Tibial nerve (tissue), 4 donors: ENCODE measurements at regions not wholly inside any gene's neighbourhood (a gene's known extent, or its start where the extent isn't known, plus 50 kb on each side); places are given as distances from the start of the nearest gene placed in this dataset.
"Not testable (repeated sequence)": the region's sequence is repeated elsewhere in the genome, so short reads cannot be mapped to it uniquely, and the experiment has no call there.

Experiments
- DNase-seq, 2 donors: peaks; one replicate each; pipeline ENCODE4 v3.0.0-alpha.2; 2019; ENCODE audit warnings: low spot score in 2 of 2
- H3K27ac ChIP-seq, 4 donors: fragments of 200-600 bp; sonication (generic) in 3 of 4; one replicate each; pipeline ENCODE4 v1.5.1; 2017 to 2019; ENCODE audit warnings: mild to moderate bottlenecking in 1 of 4
- H3K27me3 ChIP-seq, 2 donors: fragments of 200-600 bp; sonication (generic) in 1 of 2; one replicate each; pipeline versions ENCODE4 v1.5.1 to v1.6.0; 2017 to 2019
- H3K36me3 ChIP-seq, 3 donors: fragments of 200-600 bp; sonication (generic); one replicate each; pipeline ENCODE4 v1.5.1; 2018 to 2019
- H3K4me1 ChIP-seq, 4 donors: fragments of 200-600 bp; sonication (generic) in 3 of 4; one replicate each; pipeline ENCODE4 v1.5.1; 2017 to 2019
- H3K4me3 ChIP-seq, 4 donors: fragments of 200-600 bp; sonication (generic) in 3 of 4; one replicate each; pipeline ENCODE4 v1.5.1; 2017 to 2019; ENCODE audit warnings: mild to moderate bottlenecking in 1 of 4, moderate library complexity in 1 of 4
- H3K9me3 ChIP-seq, 4 donors: fragments of 200-600 bp; sonication (generic) in 3 of 4; one replicate each; pipeline ENCODE4 v1.5.1; 2017 to 2019
- WGBS, 2 donors: methylation state at CpG; one replicate each; pipeline ENCODE4 v1.1.5; 2018; 5-methylcytosine and 5-hydroxymethylcytosine counted together

DNA sequence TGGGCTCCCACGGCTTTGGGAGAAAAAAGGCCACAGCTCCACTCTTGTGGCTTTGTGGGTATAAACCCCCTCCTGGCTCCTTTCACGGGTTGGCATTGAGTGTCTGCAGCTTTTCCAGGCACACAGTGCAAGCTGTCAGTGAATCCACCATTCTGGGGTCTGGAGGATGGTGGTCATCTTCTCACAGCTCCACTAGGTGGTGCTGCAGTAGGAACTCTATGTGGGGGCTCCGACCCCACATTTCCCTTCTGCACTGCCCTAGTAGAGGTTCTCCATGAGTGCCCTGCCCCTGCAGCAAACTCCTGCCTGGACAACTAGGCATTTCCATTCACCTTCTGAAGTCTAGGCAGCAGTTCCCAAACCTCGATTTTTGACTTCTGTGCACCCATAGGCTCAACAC, 104.5 kb downstream of the ART5 start:
- not testable (repeated sequence) for H3K4me1 ChIP-seq, DNase-seq, H3K27me3 ChIP-seq, H3K4me3 ChIP-seq, H3K27ac ChIP-seq, H3K36me3 ChIP-seq
- WGBS, 2 donors = 65 to 73% methylated on average over 2 to 4 of the region's 4 CpGs
- peaks cover 0 to 21% (median 0%) of the 10 kb centered on the region in 4 donors for H3K9me3 ChIP-seq

DNA sequence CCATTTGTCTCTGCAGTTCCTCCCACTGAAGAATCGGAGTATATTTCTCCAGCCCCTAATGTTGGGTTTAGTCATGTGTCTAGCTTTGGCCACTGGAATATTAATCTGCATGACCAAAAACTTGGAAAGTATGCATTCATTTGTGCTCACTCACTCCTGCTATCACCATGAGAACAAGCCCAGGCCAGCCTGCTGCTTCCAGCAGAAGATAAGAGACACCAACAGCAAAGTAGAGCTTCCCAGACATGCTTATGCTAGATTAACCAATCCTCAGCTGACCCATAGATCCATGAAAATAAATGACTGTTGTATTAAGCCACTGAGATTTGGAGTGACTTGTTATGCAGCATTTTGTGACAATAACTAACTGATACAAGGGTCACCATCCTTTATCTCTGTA, 108.8 kb downstream of the ART5 start:
- H3K4me3 ChIP-seq, DNase-seq, H3K27ac ChIP-seq, H3K4me1 ChIP-seq, H3K36me3 ChIP-seq, H3K27me3 ChIP-seq: not testable (repeated sequence)
- peaks cover 0 to 12% (median 0%) of the 10 kb centered on the region in 4 donors for H3K9me3 ChIP-seq
- WGBS, 2 donors = 91 to 100% methylated on average over 1 of the region's 1 CpG

- WGBS, 2 donors = 91% methylated on average over 5 of the region's 5 CpGs
- H3K9me3 ChIP-seq = not testable (repeated sequence)
Observed at GRCh38 chr11:3531280-3531679, 110.5 kb downstream of the ART5 start.

DNA sequence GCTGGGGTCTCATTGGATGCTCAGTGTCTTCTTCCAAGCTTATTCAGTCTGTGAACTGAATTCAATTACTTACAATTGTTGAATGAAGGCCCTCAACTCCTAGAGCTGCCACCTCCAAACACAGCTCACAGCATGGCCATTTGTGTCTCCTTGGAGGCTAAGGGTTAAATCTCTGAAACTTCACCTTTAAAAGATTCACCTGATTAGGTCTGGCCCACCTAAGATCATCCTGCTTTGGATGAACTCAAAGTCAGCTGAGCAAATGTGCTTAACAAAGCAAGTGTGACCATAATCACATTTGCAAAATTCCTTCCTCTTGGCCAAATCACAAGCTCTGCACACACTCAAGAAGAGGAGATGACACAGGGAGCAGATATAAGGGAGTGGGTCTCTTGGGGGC, 118.2 kb downstream of the ART5 start:
- H3K9me3 ChIP-seq = peaks cover 0 to 17% (median 0%) of the 10 kb centered on the region in 4 donors
- H3K27ac ChIP-seq, DNase-seq, H3K4me1 ChIP-seq, H3K36me3 ChIP-seq, H3K4me3 ChIP-seq, H3K27me3 ChIP-seq: not testable (repeated sequence)

More at GRCh38 chr11:3531280-3531679, 110.5 kb downstream of the ART5 start:
- not testable (repeated sequence) for H3K4me1 ChIP-seq, DNase-seq, H3K4me3 ChIP-seq, H3K27ac ChIP-seq, H3K27me3 ChIP-seq, H3K36me3 ChIP-seq

DNA sequence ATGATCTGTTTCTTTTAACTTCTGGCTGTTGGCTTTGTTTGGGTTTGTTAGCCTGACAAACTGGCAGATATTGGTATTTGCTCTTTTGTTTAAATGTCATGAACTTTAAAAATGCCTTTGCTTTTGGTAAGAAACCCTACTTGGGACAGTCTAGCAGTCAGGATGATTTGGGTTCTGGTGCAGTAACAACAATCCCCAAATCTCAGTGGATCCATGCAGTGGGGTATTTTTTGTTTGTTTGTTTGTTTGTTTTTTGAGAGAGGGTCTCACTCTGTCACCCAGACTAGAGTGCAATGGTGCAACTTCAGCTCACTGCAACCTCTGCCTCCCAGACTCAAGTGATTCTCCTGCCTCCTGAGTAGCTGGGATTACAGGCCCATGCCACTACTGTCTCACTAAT, 120.9 kb downstream of the ART5 start:
- H3K4me3 ChIP-seq, H3K27ac ChIP-seq, DNase-seq, H3K36me3 ChIP-seq, H3K4me1 ChIP-seq, H3K27me3 ChIP-seq: not testable (repeated sequence)
- H3K9me3 ChIP-seq = peaks cover 0 to 17% (median 0%) of the 10 kb centered on the region in 4 donors

DNA sequence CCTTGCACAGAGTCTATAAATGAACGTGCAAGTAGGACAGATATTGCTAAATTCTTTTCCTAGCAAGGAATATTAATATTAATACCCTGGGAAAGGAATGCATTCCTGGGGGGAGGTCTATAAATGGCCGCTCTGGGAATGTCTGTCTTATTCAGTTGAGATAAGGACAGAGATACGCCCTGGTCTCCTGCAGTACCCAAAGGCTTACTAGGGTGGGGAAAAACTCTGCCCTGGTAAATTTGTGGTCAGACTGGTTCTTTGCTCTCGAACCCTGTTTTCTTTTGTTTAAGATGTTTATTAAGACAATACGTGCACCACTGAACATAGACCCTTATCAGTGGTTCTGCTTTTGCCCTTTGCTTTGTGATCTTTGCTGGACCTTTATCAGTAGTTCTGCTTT, 122.0 kb downstream of the ART5 start:
- H3K27ac ChIP-seq, H3K4me3 ChIP-seq, DNase-seq, H3K27me3 ChIP-seq, H3K36me3 ChIP-seq, H3K4me1 ChIP-seq: not testable (repeated sequence)
- H3K9me3 ChIP-seq = peaks cover 0 to 17% (median 0%) of the 10 kb centered on the region in 4 donors
- WGBS, 2 donors = 84 to 89% methylated on average over 5 of the region's 5 CpGs

GRCh38 chr11:3516934-3517567, 124.7 kb downstream of the ART5 start:
- not testable (repeated sequence) for H3K27ac ChIP-seq, H3K4me1 ChIP-seq, H3K36me3 ChIP-seq, H3K27me3 ChIP-seq, DNase-seq, H3K4me3 ChIP-seq
- H3K9me3 ChIP-seq = peaks cover 0 to 10% (median 0%) of the 10 kb centered on the region in 4 donors
- 83 to 85% methylated on average over 4 of the region's 4 CpGs for WGBS, 2 donors

DNA sequence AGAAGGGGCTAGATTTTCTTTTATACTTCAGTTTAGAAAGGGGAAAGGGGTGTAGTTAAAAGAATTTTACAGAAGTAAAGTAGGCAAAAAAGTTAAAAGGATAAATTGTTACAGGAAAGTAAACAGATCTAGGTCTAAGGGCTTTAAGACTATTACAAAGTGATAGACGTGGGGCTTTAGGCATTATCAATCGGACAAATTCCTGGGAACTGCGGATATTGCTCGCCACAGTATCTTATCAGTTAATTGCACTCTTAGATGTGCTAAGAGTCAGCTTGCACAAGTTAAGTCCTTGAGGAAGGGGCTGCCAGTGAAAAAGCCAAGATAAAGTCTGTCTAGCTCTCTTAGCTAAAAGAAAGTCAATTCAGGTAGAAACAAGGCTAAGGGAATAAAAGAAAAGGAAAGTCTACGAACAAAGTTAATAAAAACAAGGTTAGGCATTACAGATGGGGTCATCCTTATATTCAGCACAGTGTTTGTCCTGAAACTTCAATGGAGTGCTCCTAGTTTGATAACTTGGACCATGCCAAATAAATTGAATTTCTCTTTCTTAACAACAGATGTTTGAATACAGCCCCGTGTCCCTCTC, 125.4 kb downstream of the ART5 start:
- peaks cover 0 to 10% (median 0%) of the 10 kb centered on the region in 4 donors for H3K9me3 ChIP-seq
- WGBS, 2 donors = 68 to 82% methylated on average over 6 of the region's 6 CpGs
- not testable (repeated sequence) for H3K4me1 ChIP-seq, H3K36me3 ChIP-seq, H3K4me3 ChIP-seq, H3K27me3 ChIP-seq, H3K27ac ChIP-seq, DNase-seq

DNA sequence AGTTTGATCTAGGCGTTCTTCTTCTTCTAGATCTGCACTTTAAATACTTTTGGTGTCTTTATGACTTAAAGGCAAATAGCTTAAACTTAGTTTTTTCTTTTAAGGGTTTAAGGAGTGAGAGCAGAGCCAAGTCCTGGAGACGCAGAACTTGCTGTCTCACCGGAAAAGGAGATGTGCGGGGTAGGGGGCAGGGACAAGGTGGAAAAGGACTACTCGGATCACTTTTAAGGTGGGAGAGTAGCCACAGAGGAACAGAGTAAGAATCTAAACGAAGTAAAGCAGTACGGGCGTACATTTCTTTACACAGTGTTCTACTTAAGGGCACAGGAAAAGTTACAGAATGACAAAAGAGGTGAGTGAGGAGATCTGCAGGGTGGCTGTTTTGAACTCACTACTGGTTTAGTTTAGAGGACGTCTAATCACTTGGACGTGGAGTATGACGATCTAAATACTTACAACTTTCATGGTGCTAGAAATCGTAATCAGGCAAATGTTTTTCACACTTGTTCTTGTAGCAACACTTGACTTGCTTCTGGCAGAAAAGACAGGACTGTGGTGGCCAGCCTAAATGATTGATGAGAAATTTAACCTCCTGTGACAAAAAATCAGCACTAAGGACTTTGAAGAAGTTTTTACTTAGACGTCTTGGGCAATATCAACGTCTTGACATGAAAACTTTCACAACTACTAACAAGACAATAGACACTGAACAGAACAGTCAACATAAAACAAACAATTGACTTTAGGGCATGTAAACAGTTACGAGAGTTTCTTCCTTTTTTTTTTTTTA, 127.0 kb downstream of the ART5 start:
- H3K27me3 ChIP-seq, H3K4me3 ChIP-seq, H3K9me3 ChIP-seq, H3K27ac ChIP-seq, H3K36me3 ChIP-seq, H3K4me1 ChIP-seq, DNase-seq: not testable (repeated sequence)
- WGBS, 2 donors = 53 to 63% methylated on average over 15 of the region's 15 CpGs

- H3K4me1 ChIP-seq, DNase-seq, H3K27ac ChIP-seq, H3K9me3 ChIP-seq, H3K4me3 ChIP-seq, H3K27me3 ChIP-seq, H3K36me3 ChIP-seq: not testable (repeated sequence)
- 61 to 72% methylated on average over 10 of the region's 12 CpGs for WGBS, 2 donors
Observed at GRCh38 chr11:3513311-3513710, 128.5 kb downstream of the ART5 start.

DNA sequence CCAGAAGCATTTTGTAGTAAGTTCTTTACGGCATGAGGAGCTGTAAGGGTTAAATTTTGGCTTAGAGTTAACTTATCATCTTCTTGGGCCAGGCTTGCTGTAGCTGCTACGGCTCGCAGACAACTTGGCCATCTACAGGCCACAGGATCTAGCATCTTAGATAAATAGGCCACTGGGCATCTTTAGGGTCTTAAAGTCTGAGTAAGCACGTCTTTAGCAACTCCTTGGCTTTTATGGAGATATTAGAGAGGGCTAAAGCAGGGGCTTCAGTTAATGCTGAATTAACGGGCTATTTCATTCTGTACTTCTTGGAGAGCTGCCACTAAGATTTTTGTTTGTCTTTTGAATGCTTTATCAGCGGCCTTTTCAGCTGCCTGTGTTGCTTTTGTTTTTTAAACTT, 129.0 kb downstream of the ART5 start:
- 15 to 24% methylated on average over 6 of the region's 6 CpGs for WGBS, 2 donors

DNA sequence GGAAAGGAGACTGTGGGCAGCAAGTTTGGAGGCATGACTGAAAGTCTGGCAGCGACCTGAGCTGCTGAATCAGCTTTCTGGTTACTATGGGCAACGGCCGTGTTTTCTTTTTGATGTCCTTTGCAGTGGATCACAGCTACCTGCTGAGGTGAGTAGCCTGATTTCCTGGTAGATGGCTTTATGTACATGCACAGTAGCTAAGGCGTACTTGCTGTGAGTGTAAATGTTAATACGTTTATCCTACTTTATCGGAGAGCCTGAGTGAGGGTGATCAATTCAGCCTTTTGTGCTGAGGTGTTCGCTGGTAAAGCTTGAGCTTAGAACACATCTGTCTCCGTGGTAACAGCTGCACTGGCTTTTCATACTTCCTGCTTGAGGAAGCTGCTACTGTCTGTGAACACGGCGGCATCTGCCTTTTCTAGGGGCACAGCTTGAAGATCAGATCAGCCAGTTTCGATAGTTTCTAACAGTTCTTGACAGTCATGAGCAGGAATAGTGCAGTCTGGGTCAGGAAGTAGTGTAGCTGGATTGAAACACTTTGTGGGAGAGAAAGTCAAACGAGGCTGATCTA, 129.6 kb downstream of the ART5 start:
- WGBS, 2 donors = 27 to 37% methylated on average over 12 of the region's 12 CpGs
- H3K27ac ChIP-seq, H3K4me3 ChIP-seq, H3K27me3 ChIP-seq, H3K36me3 ChIP-seq, H3K4me1 ChIP-seq, H3K9me3 ChIP-seq, DNase-seq: not testable (repeated sequence)

More for the DNA sequence above, 129.0 kb downstream of the ART5 start:
- H3K9me3 ChIP-seq, H3K4me1 ChIP-seq, H3K36me3 ChIP-seq, H3K27ac ChIP-seq, H3K4me3 ChIP-seq, H3K27me3 ChIP-seq, DNase-seq: not testable (repeated sequence)

DNA sequence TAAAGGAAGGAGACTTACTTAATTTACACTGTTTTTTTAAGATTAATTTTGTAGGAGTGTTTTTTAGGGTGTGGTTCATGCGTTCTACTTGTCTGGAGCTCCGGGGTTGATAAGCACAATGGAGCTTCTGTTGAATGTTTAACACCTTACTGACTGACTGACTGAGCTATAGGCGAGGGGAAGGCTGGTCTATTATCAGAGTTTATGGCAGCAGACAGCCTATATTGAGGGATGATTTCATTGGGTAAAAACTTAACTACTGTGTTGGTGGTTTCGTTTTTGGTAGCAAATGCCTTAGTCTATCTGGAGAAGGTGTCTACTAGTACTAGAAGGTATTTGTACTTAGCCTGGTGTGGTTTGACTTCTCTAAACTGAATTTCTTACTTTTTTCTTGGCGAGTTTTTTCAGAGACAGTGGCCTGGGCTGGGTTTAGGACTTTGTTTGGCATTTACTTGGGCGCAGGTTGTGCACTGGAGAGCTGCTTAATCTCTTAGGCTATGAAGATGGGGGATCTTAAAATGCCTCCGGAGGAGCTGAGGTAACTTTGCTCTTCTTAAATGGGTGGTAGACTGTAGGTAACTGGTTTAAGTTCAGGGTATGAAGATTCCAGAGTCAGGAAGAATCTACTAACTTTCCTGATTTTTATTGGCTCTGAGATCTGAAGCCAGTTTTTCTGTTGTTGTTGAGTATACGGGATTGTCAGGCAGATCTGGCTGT, 130.2 kb downstream of the ART5 start:
- H3K4me3 ChIP-seq, H3K36me3 ChIP-seq, H3K9me3 ChIP-seq, H3K27ac ChIP-seq, H3K27me3 ChIP-seq, DNase-seq, H3K4me1 ChIP-seq: not testable (repeated sequence)
- WGBS, 2 donors = 54 to 57% methylated on average over 8 of the region's 8 CpGs
